Endothelial cell of umbilical vein (primary cell): ENCODE measurements at regions not wholly inside any gene's neighbourhood (a gene's known extent, or its start where the extent isn't known, plus 50 kb on each side); places are given as distances from the start of the nearest gene placed in this dataset.

Experiments used
- BruUV-seq: library from RNA; stranded (reverse); fragments of 400-500 nt; replicated peaks from 2 replicates; lab custom pipeline; 2021; lab: Mats Ljungman, UMichigan
- CTCF ChIA-PET: fragments of 300-600, 350-600 bp; sonication (Branson Sonifier 250); formaldehyde crosslinking; loops from one replicate; lab custom pipeline; 2021; ENCODE audit warnings: antibody characterized with exemption, inconsistent platforms; lab: Charles Lee
- POLR2A ChIA-PET: fragments of 300-600, 350-600 bp; sonication (Branson Sonifier 250); formaldehyde crosslinking; loops from one replicate; lab custom pipeline; 2021; ENCODE audit warnings: antibody characterized with exemption, inconsistent platforms; lab: Charles Lee
- DNase-seq: peaks from one replicate; pipeline ENCODE4 v3.0.0-alpha.2; 2011; ENCODE audit warnings: low read depth, low spot score
- FAIRE-seq: peaks from 2 replicates; lab custom pipeline; 2011; peaks lifted over from hg19 to GRCh38; lab: Jason Lieb, UNC
- H2AFZ ChIP-seq: 2 replicates; pipeline ENCODE4 v1.6.0; 2012; ENCODE audit warnings: low read depth, low read length, control low read depth, inconsistent platforms
- H3K27ac ChIP-seq: 2 replicates; pipeline ENCODE4 v1.5.1; 2011; ENCODE audit warnings: low read depth, mild to moderate bottlenecking, control low read depth, low read length, moderate library complexity; ENCODE audit not compliant: insufficient read depth
- H3K27me3 ChIP-seq, 2 experiments: 2 replicates each; pipeline versions ENCODE4 v1.6.0 to v1.6.1; 2011; ENCODE audit warnings: low read length in 2 of 2, mixed read lengths in 1 of 2; ENCODE audit not compliant: control insufficient read depth in 2 of 2, insufficient read depth in 2 of 2
- H3K36me3 ChIP-seq, 2 experiments: 2 replicates in 1 of 2; 3 replicates in 1 of 2; pipeline ENCODE4 v1.5.1; 2011; ENCODE audit warnings: low read length in 2 of 2, mild to moderate bottlenecking in 1 of 2, moderate library complexity in 1 of 2; ENCODE audit not compliant: control insufficient read depth in 2 of 2, insufficient read depth in 2 of 2; ENCODE audit errors: extremely low read depth in 1 of 2
- H3K4me1 ChIP-seq: 3 replicates; pipeline ENCODE4 v1.5.1; 2011; ENCODE audit warnings: mild to moderate bottlenecking, low read length; ENCODE audit not compliant: control insufficient read depth, insufficient read depth; ENCODE audit errors: extremely low read depth
- H3K4me2 ChIP-seq: 2 replicates; pipeline ENCODE4 v1.6.1; 2011; ENCODE audit warnings: low read length, control low read depth, mixed read lengths; ENCODE audit not compliant: insufficient read depth
- H3K4me3 ChIP-seq, 3 experiments: fragments of 200-600 bp in 1 of 3; sonication (generic), shearing (Covaris generic) in 1 of 3; replicated peaks in 1 of 3; 2 replicates each; pipeline ENCODE4 v1.5.1; 2011 to 2016; ENCODE audit warnings: control low read depth in 3 of 3, low read length in 3 of 3, mild to moderate bottlenecking in 2 of 3, inconsistent platforms in 1 of 3, low read depth in 1 of 3, moderate library complexity in 1 of 3; ENCODE audit not compliant: insufficient read depth in 1 of 3
- H3K79me2 ChIP-seq: 2 replicates; pipeline ENCODE4 v1.6.0; 2012; ENCODE audit warnings: low read length, inconsistent platforms; ENCODE audit not compliant: control insufficient read depth, insufficient read depth
- H3K9ac ChIP-seq: replicated peaks from 2 replicates; pipeline ENCODE3; 2011; ENCODE audit warnings: low read length, control low read depth; ENCODE audit not compliant: insufficient read depth; ENCODE audit errors: extremely low read depth
- H3K9me1 ChIP-seq: replicated peaks from 3 replicates; pipeline ENCODE4 v1.6.0; 2011; ENCODE audit warnings: mild to moderate bottlenecking, low read length; ENCODE audit not compliant: control insufficient read depth, insufficient read depth; ENCODE audit errors: extremely low read depth
- H3K9me3 ChIP-seq: replicated peaks from 2 replicates; pipeline ENCODE4 v1.5.1; 2012; ENCODE audit warnings: low read length, inconsistent platforms; ENCODE audit not compliant: control insufficient read depth, insufficient read depth
- H4K20me1 ChIP-seq: replicated peaks from 2 replicates; pipeline ENCODE3; 2011; ENCODE audit warnings: mild to moderate bottlenecking, low read length; ENCODE audit not compliant: control insufficient read depth, insufficient read depth; ENCODE audit errors: extremely low read depth
- CTCF ChIP-seq, 2 donors: IDR thresholded peaks; 1 replicate in 1 of 2; 2 replicates in 1 of 2; pipeline ENCODE4 v1.5.1; 2011; ENCODE audit warnings: low read length in 2 of 2, mild to moderate bottlenecking in 2 of 2, moderate library complexity in 2 of 2, control low read depth in 1 of 2, inconsistent platforms in 1 of 2, low read depth in 1 of 2; ENCODE audit not compliant: insufficient read depth in 1 of 2; ENCODE audit errors: extremely low read depth in 1 of 2
- EZH2 ChIP-seq: IDR thresholded peaks from 2 replicates; pipeline ENCODE4 v1.6.1; 2012; ENCODE audit warnings: borderline replicate concordance, low read depth, mild to moderate bottlenecking, moderate library complexity, low read length, inconsistent platforms; ENCODE audit not compliant: severe bottlenecking
- FOS ChIP-seq: IDR thresholded peaks from 2 replicates; pipeline ENCODE4 v1.6.1; 2011; ENCODE audit warnings: mild to moderate bottlenecking, low read length, moderate library complexity, borderline replicate concordance; ENCODE audit not compliant: insufficient read depth
- GATA2 ChIP-seq: IDR thresholded peaks from 2 replicates; pipeline ENCODE4 v1.7.0; 2011; ENCODE audit warnings: low read depth, mild to moderate bottlenecking, moderate library complexity, mixed read lengths, low read length; ENCODE audit not compliant: insufficient read length, insufficient read depth
- JUN ChIP-seq: IDR thresholded peaks from 2 replicates; pipeline ENCODE4 v1.6.1; 2011; ENCODE audit warnings: borderline replicate concordance, low read depth; ENCODE audit not compliant: insufficient read length, insufficient read depth
- MYC ChIP-seq: IDR thresholded peaks from one replicate; pipeline ENCODE4 v1.6.1; 2011; ENCODE audit warnings: mild to moderate bottlenecking, low read depth, low read length
- POLR2A ChIP-seq: IDR thresholded peaks from 2 replicates; pipeline ENCODE4 v1.6.1; 2012; ENCODE audit warnings: low read depth, mild to moderate bottlenecking, control low read depth, low read length
- POLR2AphosphoS5 ChIP-seq: IDR thresholded peaks from 2 replicates; pipeline ENCODE4 v1.6.1; 2012; ENCODE audit warnings: low read depth, mild to moderate bottlenecking, control low read depth, low read length, moderate library complexity; ENCODE audit not compliant: insufficient read depth
- dilution Hi-C: fragments of 300-500 bp; cut with MboI; formaldehyde crosslinking; loops from one replicate; pipeline ENCODE4 v1.15.0; 2019; ENCODE audit warnings: low sequenced_read_pairs; ENCODE audit not compliant: extremely low pct_ligation_motif_present
- intact Hi-C: fragments of 100-400 bp; cut with micrococcal nuclease; formaldehyde crosslinking; loops from one replicate; pipeline ENCODE4 v1.10.0; 2022
- TF ChIP-seq, protein P1 (sequence below): IDR thresholded peaks from 2 replicates; pipeline ENCODE4 v1.6.1; 2011; ENCODE audit not compliant: insufficient read depth, insufficient read length

DNA sequence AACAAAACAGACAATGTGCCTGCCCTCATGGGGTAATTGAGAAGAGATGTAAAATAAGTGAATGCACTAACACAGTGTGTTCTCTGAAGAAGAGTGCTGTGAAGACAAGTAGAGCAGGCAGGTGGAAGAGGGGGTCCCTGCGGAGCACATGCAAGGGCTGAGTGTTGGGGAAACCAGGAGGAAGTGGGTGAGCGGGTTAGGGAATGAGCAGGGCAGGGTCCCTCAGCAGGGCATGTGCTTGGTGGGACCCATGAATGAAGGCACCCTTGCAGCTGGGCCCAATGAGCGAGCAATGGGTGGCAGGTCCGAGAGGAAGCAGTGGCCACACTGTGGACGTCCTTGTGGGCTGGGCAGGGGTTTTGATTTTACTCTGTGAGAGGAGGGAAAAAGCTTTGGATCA is 376.6 kb upstream of the COBL start:
- no peak overlapping the region for H3K27ac ChIP-seq
- ChIA-PET POLR2A (no interaction called here), CTCF (no interaction called here)
- TF ChIP-seq EZH2 = no peak
- no peak for TF ChIP-seq POLR2A
- TF ChIP-seq CTCF (IDR thresholded peaks at IDR 0.05; ENCODE audit: extremely low read depth in 1 of 2, insufficient read depth in 1 of 2, low read depth in 1 of 2, low read length in 2 of 2) = no peak
- TF ChIP-seq, protein P1, sequence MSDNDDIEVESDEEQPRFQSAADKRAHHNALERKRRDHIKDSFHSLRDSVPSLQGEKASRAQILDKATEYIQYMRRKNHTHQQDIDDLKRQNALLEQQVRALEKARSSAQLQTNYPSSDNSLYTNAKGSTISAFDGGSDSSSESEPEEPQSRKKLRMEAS = no peak
- TF ChIP-seq MYC = no peak
- no peak for TF ChIP-seq JUN
- no peak for TF ChIP-seq POLR2AphosphoS5
- no peak for TF ChIP-seq FOS
- no peak for TF ChIP-seq GATA2
- no peaks in the 10 kb centered on the region for H3K9me3 ChIP-seq
- H3K79me2 ChIP-seq = no peaks in the 10 kb centered on the region
- no peaks in the 10 kb centered on the region for H3K9me1 ChIP-seq
- no peak for FAIRE-seq
- H4K20me1 ChIP-seq = no peaks in the 10 kb centered on the region
- H3K4me3 ChIP-seq = no peak overlapping the region
- dilution Hi-C loops = no loop called here
- no peak overlapping the region for H3K4me2 ChIP-seq
- H3K36me3 ChIP-seq = no peaks in the 10 kb centered on the region
- no peak overlapping the region for H3K9ac ChIP-seq
- intact Hi-C loops = no loop called here
- H2AFZ ChIP-seq = no peak overlapping the region
- no TSS peak for BruUV-seq
- no peaks in the 10 kb centered on the region for H3K27me3 ChIP-seq
- no peak for DNase-seq
- no peaks in the 10 kb centered on the region for H3K4me1 ChIP-seq
